CD4-positive, alpha-beta T cell (primary cell): ENCODE measurements at regions not wholly inside any gene's neighbourhood (a gene's known extent, or its start where the extent isn't known, plus 50 kb on each side); places are given as distances from the start of the nearest gene placed in this dataset.

Source experiments
- ATAC-seq: fragments of 200-7000 bp; cut with Tn5 transposase; one replicate; pipeline ENCODE4 v1.10.0; 2022; ENCODE audit warnings: mild to moderate bottlenecking; ENCODE audit not compliant: poor library complexity
- CTCF ChIA-PET: fragments of 350-600 bp; sonication (Branson Sonifier 250); formaldehyde crosslinking; loops from one replicate; lab custom pipeline; 2021; ENCODE audit warnings: antibody characterized with exemption, inconsistent platforms; lab: Charles Lee
- POLR2A ChIA-PET: fragments of 350-600 bp; sonication (Branson Sonifier 250); formaldehyde crosslinking; loops from one replicate; lab custom pipeline; 2021; ENCODE audit warnings: antibody characterized with exemption, inconsistent platforms; lab: Charles Lee
- DNase-seq, 14 experiments: peaks; one replicate each; pipeline ENCODE4 v3.0.0-alpha.2; 2013 to 2020; ENCODE audit warnings: mixed read lengths in 2 of 14
- H3K27ac ChIP-seq, 2 donors: one replicate each; pipeline versions ENCODE4 v1.5.1 to v1.7.0; 2013; ENCODE audit warnings: low read length in 2 of 2, low read depth in 1 of 2, mild to moderate bottlenecking in 1 of 2
- H3K27me3 ChIP-seq, 2 experiments: 1 replicate in 1 of 2; 2 replicates in 1 of 2; pipeline versions ENCODE4 v1.6.1 to v1.7.0; 2013; ENCODE audit warnings: low read length in 2 of 2, control low read depth in 1 of 2, mild to moderate bottlenecking in 1 of 2, moderate library complexity in 1 of 2; ENCODE audit not compliant: insufficient read depth in 2 of 2, control insufficient read depth in 1 of 2
- H3K36me3 ChIP-seq: one replicate; pipeline ENCODE4 v1.6.1; 2013; ENCODE audit warnings: low read length, control low read depth; ENCODE audit not compliant: insufficient read depth
- H3K4me1 ChIP-seq: one replicate; pipeline ENCODE4 v1.6.1; 2013; ENCODE audit warnings: low read length, control low read depth; ENCODE audit not compliant: insufficient read depth
- H3K4me3 ChIP-seq: one replicate; pipeline ENCODE4 v1.5.1; 2013; ENCODE audit warnings: mild to moderate bottlenecking, low read length, moderate library complexity
- H3K9me3 ChIP-seq, 2 experiments: 1 replicate in 1 of 2; 2 replicates in 1 of 2; pipeline versions ENCODE4 v1.6.1 to v1.7.0; 2013; ENCODE audit warnings: low read length in 2 of 2, mild to moderate bottlenecking in 2 of 2, control low read depth in 1 of 2, moderate library complexity in 1 of 2; ENCODE audit not compliant: control insufficient read depth in 1 of 2, insufficient read depth in 1 of 2
- H3K27ac Mint-ChIP-seq: one replicate; pipeline ENCODE4 v1.8.0; 2020; ENCODE audit warnings: mixed read lengths
- H3K27me3 Mint-ChIP-seq: one replicate; pipeline ENCODE4 v1.8.0; 2021; ENCODE audit warnings: mixed read lengths
- H3K36me3 Mint-ChIP-seq: one replicate; pipeline ENCODE4 v1.8.0; 2021; ENCODE audit warnings: low read depth, mixed read lengths
- H3K4me1 Mint-ChIP-seq: one replicate; pipeline ENCODE4 v1.8.0; 2021; ENCODE audit warnings: low read depth, mixed read lengths
- H3K4me3 Mint-ChIP-seq: one replicate; pipeline ENCODE4 v1.8.0; 2020; ENCODE audit warnings: mild to moderate bottlenecking, mixed read lengths
- H3K9me3 Mint-ChIP-seq: one replicate; pipeline ENCODE4 v1.8.0; 2020; ENCODE audit warnings: mixed read lengths
- intact Hi-C, 2 experiments: fragments of 100-400 bp; cut with DNase I in 1 of 2; cut with micrococcal nuclease in 1 of 2; formaldehyde crosslinking; loops; one replicate each; pipeline versions ENCODE4 v1.15.1 to v1.9.0; 2023 to 2025; cut with DNase I, micrococcal nuclease
- TF ChIP-seq, protein P1 (sequence below): fragments of 200-600 bp; IDR thresholded peaks from one replicate; pipeline ENCODE4 v1.8.0; 2022; ENCODE audit warnings: antibody characterized with exemption, mild to moderate bottlenecking

DNA sequence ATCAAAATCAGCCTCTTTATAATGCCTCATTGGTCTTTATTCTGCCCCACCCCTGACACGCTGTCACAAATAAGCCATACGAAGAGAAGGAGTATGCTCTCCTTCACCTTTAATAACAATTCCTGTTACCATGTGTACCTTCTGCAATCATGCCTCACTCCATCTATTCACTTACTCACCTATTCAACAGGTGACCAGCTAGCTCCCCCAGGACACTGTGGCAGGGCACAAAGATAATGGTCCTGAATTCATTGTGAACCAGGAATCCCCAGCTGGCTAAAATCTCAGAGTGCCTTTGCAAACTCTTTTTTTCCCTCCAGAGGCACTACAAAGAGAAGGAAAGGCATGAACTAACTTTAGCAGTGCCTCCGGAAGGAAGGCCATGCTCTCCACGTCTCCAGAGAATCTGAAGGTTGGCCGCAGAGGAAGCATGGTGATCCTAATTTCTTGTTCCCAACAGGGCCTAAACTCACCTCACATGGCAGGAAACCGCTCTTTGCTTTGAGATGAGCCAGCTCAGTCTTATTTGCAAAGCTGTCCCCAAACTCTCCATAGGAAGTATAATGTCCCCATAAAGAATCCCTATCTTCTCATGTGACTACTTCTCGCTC is 590.3 kb downstream of the BUD13 start:
- ChIA-PET POLR2A (no interaction called here), CTCF (no interaction called here)
- Mint-ChIP-seq H3K27ac (no peak overlapping the region), H3K36me3 (no peaks in the 10 kb centered on the region), H3K4me3 (no peak overlapping the region), H3K9me3 (no peaks in the 10 kb centered on the region), H3K4me1 (no peaks in the 10 kb centered on the region), H3K27me3 (peaks cover 5% of the 10 kb centered on the region)
- H3K27me3 ChIP-seq = peaks cover 0 to 2% of the 10 kb centered on the region in 2 experiments
- no peak overlapping the region for H3K27ac ChIP-seq
- no peak for DNase-seq
- no peak for ATAC-seq
- H3K9me3 ChIP-seq = peaks cover 0 to 7% of the 10 kb centered on the region in 2 experiments
- no peaks in the 10 kb centered on the region for H3K4me1 ChIP-seq
- H3K36me3 ChIP-seq = no peaks in the 10 kb centered on the region
- intact Hi-C loops = no loop called here
- H3K4me3 ChIP-seq = no peak overlapping the region
- TF ChIP-seq, protein P1, sequence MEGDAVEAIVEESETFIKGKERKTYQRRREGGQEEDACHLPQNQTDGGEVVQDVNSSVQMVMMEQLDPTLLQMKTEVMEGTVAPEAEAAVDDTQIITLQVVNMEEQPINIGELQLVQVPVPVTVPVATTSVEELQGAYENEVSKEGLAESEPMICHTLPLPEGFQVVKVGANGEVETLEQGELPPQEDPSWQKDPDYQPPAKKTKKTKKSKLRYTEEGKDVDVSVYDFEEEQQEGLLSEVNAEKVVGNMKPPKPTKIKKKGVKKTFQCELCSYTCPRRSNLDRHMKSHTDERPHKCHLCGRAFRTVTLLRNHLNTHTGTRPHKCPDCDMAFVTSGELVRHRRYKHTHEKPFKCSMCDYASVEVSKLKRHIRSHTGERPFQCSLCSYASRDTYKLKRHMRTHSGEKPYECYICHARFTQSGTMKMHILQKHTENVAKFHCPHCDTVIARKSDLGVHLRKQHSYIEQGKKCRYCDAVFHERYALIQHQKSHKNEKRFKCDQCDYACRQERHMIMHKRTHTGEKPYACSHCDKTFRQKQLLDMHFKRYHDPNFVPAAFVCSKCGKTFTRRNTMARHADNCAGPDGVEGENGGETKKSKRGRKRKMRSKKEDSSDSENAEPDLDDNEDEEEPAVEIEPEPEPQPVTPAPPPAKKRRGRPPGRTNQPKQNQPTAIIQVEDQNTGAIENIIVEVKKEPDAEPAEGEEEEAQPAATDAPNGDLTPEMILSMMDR = no peak

DNA sequence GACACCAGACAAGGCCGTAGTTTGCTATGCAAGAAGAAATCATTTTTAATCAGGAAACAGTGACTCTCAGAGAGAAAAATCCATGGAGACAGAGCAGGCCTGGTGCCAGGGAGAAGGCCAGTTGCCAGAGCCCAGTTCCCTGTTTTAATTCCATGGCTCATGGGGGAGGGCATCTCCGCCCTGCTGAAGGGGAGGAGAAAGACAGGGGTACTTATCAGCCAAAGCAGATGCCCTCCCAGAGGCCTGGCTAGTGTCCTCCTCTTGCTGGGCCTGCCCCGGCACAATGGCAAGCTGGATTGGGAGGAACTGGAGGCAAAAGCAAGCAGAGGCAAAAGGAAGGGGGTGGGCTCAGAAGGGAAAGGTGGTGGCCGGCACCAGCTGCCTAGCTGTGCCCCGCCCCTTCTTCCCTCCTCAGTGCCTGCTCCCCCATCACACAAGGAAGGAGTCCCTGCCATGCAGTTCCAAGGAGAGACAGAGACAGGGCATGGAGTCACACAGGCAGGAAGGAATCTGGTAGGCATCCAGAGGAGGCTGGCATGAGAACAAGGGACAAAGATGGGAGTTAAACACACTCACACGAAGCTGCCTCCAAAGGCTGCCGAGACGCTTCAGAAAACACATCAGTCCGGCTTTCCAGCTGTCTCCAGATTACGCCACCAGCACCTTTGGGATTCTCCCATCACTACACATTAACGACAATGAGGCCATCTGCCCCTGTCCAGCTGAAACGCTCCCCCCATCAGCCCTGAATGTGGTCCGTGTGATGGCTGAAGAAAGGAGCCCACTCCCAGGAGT is 591.8 kb downstream of the BUD13 start:
- CTCF ChIA-PET = no interaction called here
- Mint-ChIP-seq H3K4me1 (no peaks in the 10 kb centered on the region), H3K9me3 (no peaks in the 10 kb centered on the region), H3K27me3 (peaks cover 5% of the 10 kb centered on the region), H3K27ac (no peak overlapping the region), H3K36me3 (no peaks in the 10 kb centered on the region), H3K4me3 (no peak overlapping the region)
- TF ChIP-seq, protein P1 = no peak
- intact Hi-C loops = no loop called here
- Histone ChIP-seq H3K9me3 (peaks cover 0 to 8% of the 10 kb centered on the region in 2 experiments), H3K4me3 (no peak overlapping the region), H3K4me1 (no peaks in the 10 kb centered on the region), H3K36me3 (no peaks in the 10 kb centered on the region), H3K27ac (no peak overlapping the region), H3K27me3 (peaks cover 0 to 2% of the 10 kb centered on the region in 2 experiments)
- POLR2A ChIA-PET = no interaction called here
- no peak for DNase-seq
- no peak for ATAC-seq

GRCh38 chr11:116179401-116179800 is 593.4 kb downstream of the BUD13 start:
- Mint-ChIP-seq H3K36me3 (no peaks in the 10 kb centered on the region), H3K27ac (no peak overlapping the region), H3K4me3 (no peak overlapping the region), H3K4me1 (no peaks in the 10 kb centered on the region), H3K27me3 (peaks cover 11% of the 10 kb centered on the region), H3K9me3 (no peaks in the 10 kb centered on the region)
- DNase-seq (no peak), ATAC-seq (no peak)
- no peak overlapping the region for H3K4me3 ChIP-seq
- ChIA-PET POLR2A (no interaction called here), CTCF (no interaction called here)
- H3K4me1 ChIP-seq = no peaks in the 10 kb centered on the region
- peaks cover 4 to 5% of the 10 kb centered on the region in 2 experiments for H3K27me3 ChIP-seq
- H3K36me3 ChIP-seq = no peaks in the 10 kb centered on the region
- H3K9me3 ChIP-seq = peaks cover 0 to 8% of the 10 kb centered on the region in 2 experiments
- TF ChIP-seq, protein P1 = no peak
- H3K27ac ChIP-seq = no peak overlapping the region
- intact Hi-C loops = no loop called here
